HEK293T (cell line): ENCODE measurements at regions not wholly inside any gene's neighbourhood (a gene's known extent, or its start where the extent isn't known, plus 50 kb on each side); places are given as distances from the start of the nearest gene placed in this dataset.

ENCODE experiments used
- CTCF ChIA-PET: fragments of 350-600 bp; formaldehyde crosslinking; extraction: SDS; loops from one replicate; lab custom pipeline; 2021; ENCODE audit warnings: antibody characterized with exemption, inconsistent platforms; lab: Yijun Ruan, JAX
- POLR2A ChIA-PET: fragments of 350-600 bp; formaldehyde crosslinking; extraction: SDS; loops from one replicate; lab custom pipeline; 2020; ENCODE audit warnings: antibody characterized with exemption, inconsistent platforms; lab: Yijun Ruan, JAX
- DNase-seq: peaks from one replicate; pipeline ENCODE4 v3.0.0; 2012; ENCODE audit warnings: mixed read lengths; ENCODE audit errors: extremely low spot score
- ARNT ChIP-seq: fragments of 450-650 bp; IDR thresholded peaks from 2 replicates; pipeline ENCODE4 v1.6.1; 2017; ENCODE audit warnings: mild to moderate bottlenecking
- BHLHE40 ChIP-seq: fragments of 450-650 bp; IDR thresholded peaks from 2 replicates; pipeline ENCODE4 v1.6.1; 2016; ENCODE audit warnings: mild to moderate bottlenecking, moderate library complexity, borderline replicate concordance
- CTBP1 ChIP-seq: fragments of 450-650 bp; IDR thresholded peaks from 2 replicates; pipeline ENCODE4 v1.6.1; 2016; ENCODE audit warnings: borderline replicate concordance
- ELF4 ChIP-seq: fragments of 450-650 bp; IDR thresholded peaks from 2 replicates; pipeline ENCODE4 v1.6.1; 2017; ENCODE audit warnings: antibody characterized with exemption
- FOXA1 ChIP-seq: fragments of 450-650 bp; IDR thresholded peaks from 2 replicates; pipeline ENCODE4 v1.6.1; 2016; ENCODE audit warnings: mild to moderate bottlenecking
- FOXK2 ChIP-seq: fragments of 450-650 bp; IDR thresholded peaks from 2 replicates; pipeline ENCODE4 v1.6.1; 2016; ENCODE audit warnings: mild to moderate bottlenecking
- FOXM1 ChIP-seq: fragments of 450-650 bp; IDR thresholded peaks from 2 replicates; pipeline ENCODE4 v1.6.1; 2017; ENCODE audit warnings: mild to moderate bottlenecking, borderline replicate concordance
- HDGF ChIP-seq: fragments of 450-650 bp; IDR thresholded peaks from 2 replicates; pipeline ENCODE4 v1.6.1; 2017; ENCODE audit warnings: antibody characterized with exemption, borderline replicate concordance
- L3MBTL2 ChIP-seq: fragments of 450-650 bp; conservative IDR thresholded peaks from 2 replicates; pipeline ENCODE4 v1.6.1; 2016; ENCODE audit warnings: mild to moderate bottlenecking
- LEF1 ChIP-seq: fragments of 450-650 bp; IDR thresholded peaks from 2 replicates; pipeline ENCODE4 v1.6.1; 2017; ENCODE audit warnings: mild to moderate bottlenecking, borderline replicate concordance
- NFRKB ChIP-seq: fragments of 450-650 bp; IDR thresholded peaks from 2 replicates; pipeline ENCODE4 v1.6.1; 2016; ENCODE audit warnings: mild to moderate bottlenecking, moderate library complexity
- SP1 ChIP-seq: fragments of 450-650 bp; IDR thresholded peaks from 2 replicates; pipeline ENCODE4 v1.6.1; 2017
- SUZ12 ChIP-seq: fragments of 450-650 bp; IDR thresholded peaks from 2 replicates; pipeline ENCODE4 v1.6.1; 2016; ENCODE audit warnings: mild to moderate bottlenecking
- TARDBP ChIP-seq: fragments of 450-650 bp; IDR thresholded peaks from 2 replicates; pipeline ENCODE4 v1.6.1; 2016
- ZNF384 ChIP-seq: fragments of 450-650 bp; IDR thresholded peaks from 2 replicates; pipeline ENCODE4 v1.6.1; 2016
- TF ChIP-seq, protein P1 (sequence below): fragments of 450-650 bp; IDR thresholded peaks from 2 replicates; pipeline ENCODE4 v1.6.1; 2016

DNA sequence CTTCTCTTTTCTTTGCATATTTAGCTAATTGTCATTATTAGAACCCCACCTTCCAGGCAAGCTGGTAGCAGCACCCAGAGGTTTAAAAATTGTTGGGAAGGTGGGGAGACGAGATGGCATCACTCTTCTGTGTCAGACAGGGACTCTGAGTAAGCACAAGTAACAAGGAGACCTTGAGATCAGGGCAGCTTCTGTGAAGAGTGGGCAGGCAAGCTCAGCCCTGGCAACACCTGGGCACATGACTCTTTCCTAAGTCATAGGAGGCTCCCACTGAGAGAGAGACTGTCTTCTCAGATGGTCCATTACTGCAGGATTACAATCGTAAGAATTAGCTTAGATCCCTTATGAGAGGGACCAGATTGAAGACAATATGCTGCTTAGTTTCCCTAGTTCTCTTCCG, 183.5 kb downstream of the BRINP2 start:
- ChIA-PET CTCF (interaction anchor here (0.6 to 1.5 kb wide), 2 partner anchors 97 to 198 kb away, joined by 3 to 4 read pairs; no protein-coding TSS in a partner anchor), POLR2A (no interaction called here)
- no peak for DNase-seq
- no peak for TF ChIP-seq SUZ12
- no peak for TF ChIP-seq FOXA1
- no peak for TF ChIP-seq FOXK2
- TF ChIP-seq, protein P1, sequence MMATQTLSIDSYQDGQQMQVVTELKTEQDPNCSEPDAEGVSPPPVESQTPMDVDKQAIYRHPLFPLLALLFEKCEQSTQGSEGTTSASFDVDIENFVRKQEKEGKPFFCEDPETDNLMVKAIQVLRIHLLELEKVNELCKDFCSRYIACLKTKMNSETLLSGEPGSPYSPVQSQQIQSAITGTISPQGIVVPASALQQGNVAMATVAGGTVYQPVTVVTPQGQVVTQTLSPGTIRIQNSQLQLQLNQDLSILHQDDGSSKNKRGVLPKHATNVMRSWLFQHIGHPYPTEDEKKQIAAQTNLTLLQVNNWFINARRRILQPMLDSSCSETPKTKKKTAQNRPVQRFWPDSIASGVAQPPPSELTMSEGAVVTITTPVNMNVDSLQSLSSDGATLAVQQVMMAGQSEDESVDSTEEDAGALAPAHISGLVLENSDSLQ = no peak
- TF ChIP-seq BHLHE40 = no peak

DNA sequence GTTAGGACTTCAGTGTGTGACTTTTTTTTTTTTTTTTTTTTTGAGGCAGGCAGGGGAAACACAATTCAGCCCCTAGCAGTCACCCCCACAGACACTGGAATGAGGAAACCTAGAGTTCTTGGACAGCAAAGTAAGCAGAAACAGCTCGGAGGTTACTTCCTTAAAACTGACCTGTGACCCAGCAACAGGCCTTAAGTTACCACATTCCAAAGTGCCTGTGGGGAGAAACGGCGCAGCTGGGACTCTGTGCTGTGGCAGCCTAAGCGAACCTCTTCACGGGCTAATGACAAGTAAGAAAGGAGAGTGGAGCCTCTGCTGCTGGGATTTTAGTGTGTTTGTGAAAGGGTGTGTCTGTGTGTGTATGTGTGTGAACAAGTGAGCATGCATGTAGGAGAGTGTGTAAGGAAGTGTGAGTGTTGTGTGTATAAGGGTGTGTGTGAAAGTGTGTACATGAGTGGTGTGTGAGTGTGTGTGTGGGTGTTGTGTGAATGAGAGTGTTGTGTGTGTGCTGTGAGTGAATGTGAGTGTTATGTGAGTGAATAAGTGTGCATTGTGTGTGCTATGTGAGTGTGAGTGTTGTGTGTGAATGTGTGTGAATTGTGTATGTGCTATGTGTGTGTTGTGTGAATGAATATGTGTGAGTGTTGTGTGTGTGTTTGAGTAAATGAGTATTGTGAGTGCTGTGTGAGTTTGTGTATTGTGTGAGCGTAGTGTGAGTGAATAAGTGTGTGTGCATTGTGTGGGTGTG, 180.8 kb downstream of the BRINP2 start:
- POLR2A ChIA-PET = no interaction called here
- no peak for TF ChIP-seq SUZ12
- TF ChIP-seq L3MBTL2 = no peak
- no peak for TF ChIP-seq FOXK2
- TF ChIP-seq, protein P1 = no peak
- TF ChIP-seq NFRKB = no peak
- 0 out of 2 replicates have a peak, but pooled peaks have one; percentile 39 for TF ChIP-seq TARDBP
- no peak for TF ChIP-seq BHLHE40
- no peak for DNase-seq
- CTCF ChIA-PET = interaction anchor here (0.6 kb wide), 1 partner anchor 449 kb away, joined by 3 read pairs; no protein-coding TSS in a partner anchor

DNA sequence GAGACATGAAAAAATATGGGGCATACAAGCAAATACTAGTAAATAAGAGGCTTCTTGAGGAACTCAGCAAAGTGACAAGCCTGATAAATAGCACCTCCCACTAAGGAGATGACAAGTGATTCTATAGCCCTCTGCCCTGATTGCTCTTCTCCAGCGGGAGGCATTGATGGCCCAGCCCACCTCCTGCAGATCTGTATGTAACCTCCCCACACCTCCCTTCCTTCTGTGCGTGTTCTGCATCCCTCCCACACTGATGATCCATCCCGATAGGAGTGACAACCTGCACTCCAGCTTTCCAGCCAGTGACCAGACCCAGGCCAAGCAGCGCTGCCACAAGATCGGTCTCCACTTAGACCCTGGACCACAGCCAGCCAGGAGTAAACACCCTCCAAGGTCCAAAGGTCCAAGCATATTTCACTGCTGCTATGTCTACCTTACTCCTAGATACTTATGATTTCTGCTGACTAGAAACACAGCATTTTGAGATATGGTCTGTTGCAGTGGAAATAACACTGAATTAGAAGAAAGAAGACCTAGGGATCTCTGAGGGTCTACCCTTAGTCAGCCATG, 176.1 kb downstream of the BRINP2 start:
- TF ChIP-seq BHLHE40 = no peak
- no peak for TF ChIP-seq SP1
- no peak for TF ChIP-seq FOXA1
- no peak for TF ChIP-seq LEF1
- no peak for TF ChIP-seq ARNT
- TF ChIP-seq ELF4 = no peak
- TF ChIP-seq, protein P1 = no peak
- no peak for TF ChIP-seq FOXM1
- no peak for TF ChIP-seq NFRKB
- TF ChIP-seq TARDBP = no peak
- no peak for DNase-seq
- ChIA-PET POLR2A (no interaction called here), CTCF (no interaction called here)

DNA sequence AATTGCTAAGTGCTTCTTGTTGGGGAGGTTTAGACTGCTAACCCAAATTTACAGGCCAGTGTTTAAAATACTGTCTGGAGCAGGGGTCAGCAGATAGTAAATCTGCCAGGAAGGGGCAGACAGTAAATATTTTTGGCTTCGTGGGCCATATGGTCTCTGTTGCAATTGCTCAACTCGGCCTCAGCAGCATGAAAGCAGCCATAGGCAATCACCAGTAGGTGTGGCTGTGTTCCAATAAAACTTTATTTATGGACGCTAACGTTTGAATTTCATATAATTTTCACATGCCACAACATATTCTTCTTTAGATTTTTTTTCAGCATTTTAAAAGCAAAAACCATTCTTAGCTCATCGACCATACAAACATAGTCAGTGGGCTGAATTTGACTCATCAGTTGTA, 172.7 kb downstream of the BRINP2 start:
- DNase-seq = no peak
- POLR2A ChIA-PET = no interaction called here
- TF ChIP-seq, protein P1 = peak; percentile 70
- TF ChIP-seq SUZ12 = no peak
- CTCF ChIA-PET = interaction anchor here (0.6 to 1.0 kb wide), 2 partner anchors 9 to 607 kb away, joined by 3 to 4 read pairs; no protein-coding TSS in a partner anchor

DNA sequence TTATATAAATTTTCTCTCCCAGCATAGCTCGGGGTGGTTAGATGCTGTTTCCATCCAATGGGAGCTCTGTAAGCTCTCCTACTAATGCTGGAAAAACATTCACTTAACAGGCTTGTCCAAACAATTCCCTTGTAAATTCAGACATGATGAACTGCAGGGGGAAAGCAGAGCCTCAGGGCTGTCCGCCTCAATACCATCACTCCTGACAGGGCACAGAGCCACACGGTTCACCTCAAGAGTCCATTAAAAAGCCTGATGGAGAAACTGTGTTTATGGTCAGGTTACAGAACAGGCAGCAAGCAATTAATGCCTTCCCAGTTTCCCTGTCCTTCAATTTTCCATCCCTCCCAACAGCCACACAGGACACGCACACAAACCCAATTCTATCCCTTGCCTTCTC, 171.0 kb downstream of the BRINP2 start:
- POLR2A ChIA-PET = no interaction called here
- CTCF ChIA-PET = no interaction called here
- DNase-seq = peak; percentile 26
- TF ChIP-seq BHLHE40 = no peak
- TF ChIP-seq HDGF = no peak
- TF ChIP-seq, protein P1 = peak; percentile 83
- TF ChIP-seq CTBP1 = peak; percentile 91
- no peak for TF ChIP-seq TARDBP
- TF ChIP-seq LEF1 = no peak

DNA sequence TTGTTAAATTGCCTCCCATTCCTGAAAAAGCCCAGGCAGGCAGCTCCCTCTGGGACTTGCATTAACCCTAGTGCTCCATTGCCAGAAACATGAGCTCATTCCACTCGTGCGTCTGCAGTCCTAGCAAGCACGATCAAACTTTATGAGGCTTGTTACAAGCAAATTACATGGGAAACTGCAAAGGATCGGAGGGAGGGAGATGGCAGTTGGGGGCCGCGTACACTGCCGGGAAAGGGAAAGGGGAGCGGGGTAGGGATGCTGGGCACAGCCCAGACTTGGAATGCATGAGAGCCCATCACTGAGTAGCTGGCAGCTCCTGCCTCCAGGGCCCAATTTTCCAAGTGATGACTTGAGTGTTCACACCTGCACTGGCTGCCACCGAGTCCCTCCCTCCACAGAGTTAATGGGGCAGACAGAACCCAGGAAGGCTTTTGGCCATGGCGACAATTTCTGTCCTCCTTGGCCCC, 169.9 kb downstream of the BRINP2 start:
- ChIA-PET CTCF (interaction anchor here (1.6 kb wide), 1 partner anchor 10 kb away, joined by 3 read pairs; no protein-coding TSS in a partner anchor), POLR2A (no interaction called here)
- DNase-seq = peak; percentile 63
- TF ChIP-seq ELF4 = no peak
- no peak for TF ChIP-seq HDGF
- no peak for TF ChIP-seq FOXA1
- TF ChIP-seq SP1 = no peak
- 0 out of 2 replicates have a peak, but pooled peaks have one; percentile 28 for TF ChIP-seq L3MBTL2
- TF ChIP-seq BHLHE40 = no peak
- no peak for TF ChIP-seq FOXM1
- peak; percentile 64; the same call in 1 of the 2 replicates for TF ChIP-seq CTBP1
- TF ChIP-seq FOXK2 = no peak
- TF ChIP-seq, protein P1 = no peak
- peak; percentile 91 for TF ChIP-seq ARNT
- TF ChIP-seq NFRKB = no peak
- no peak for TF ChIP-seq SUZ12
- no peak for TF ChIP-seq LEF1
- no peak for TF ChIP-seq ZNF384
- no peak for TF ChIP-seq TARDBP
